H9 (cell line): ENCODE measurements at regions not wholly inside any gene's neighbourhood (a gene's known extent, or its start where the extent isn't known, plus 50 kb on each side); places are given as distances from the start of the nearest gene placed in this dataset.

Experiments used
- DNase-seq: peaks from one replicate; pipeline ENCODE4 v3.0.0-alpha.2; 2017
- H2AFZ ChIP-seq: one replicate; pipeline ENCODE4 v1.6.1; 2013; ENCODE audit warnings: mild to moderate bottlenecking, low read length, control low read depth, moderate library complexity
- H2AK5ac ChIP-seq: 2 replicates; pipeline ENCODE4 v1.6.1; 2013; ENCODE audit warnings: low read length, control low read depth, mixed read lengths; ENCODE audit not compliant: insufficient read length
- H2BK120ac ChIP-seq: one replicate; pipeline ENCODE4 v1.6.1; 2013; ENCODE audit warnings: low read depth, mild to moderate bottlenecking, low read length, control low read depth, inconsistent platforms; ENCODE audit not compliant: poor library complexity, severe bottlenecking
- H2BK12ac ChIP-seq: 2 replicates; pipeline ENCODE4 v1.6.1; 2013; ENCODE audit warnings: low read length, control low read depth, mixed read lengths, low read depth; ENCODE audit not compliant: insufficient read length
- H2BK15ac ChIP-seq: 2 replicates; pipeline ENCODE4 v1.6.1; 2013; ENCODE audit warnings: low read depth, low read length, control low read depth
- H2BK20ac ChIP-seq: one replicate; pipeline ENCODE4 v1.6.1; 2013; ENCODE audit warnings: low read depth, mild to moderate bottlenecking, low read length, control low read depth, inconsistent platforms; ENCODE audit not compliant: poor library complexity, severe bottlenecking
- H2BK5ac ChIP-seq: 2 replicates; pipeline ENCODE4 v1.6.1; 2013; ENCODE audit warnings: low read length, control low read depth, mixed read lengths; ENCODE audit not compliant: insufficient read length
- H3K14ac ChIP-seq: 2 replicates; pipeline ENCODE4 v1.6.1; 2013; ENCODE audit warnings: low read length, control low read depth; ENCODE audit not compliant: insufficient read depth
- H3K18ac ChIP-seq: 2 replicates; pipeline ENCODE4 v1.6.1; 2013; ENCODE audit warnings: low read depth, mild to moderate bottlenecking, mixed read lengths, low read length, control low read depth; ENCODE audit not compliant: insufficient read length
- H3K23ac ChIP-seq: 2 replicates; pipeline ENCODE4 v1.6.1; 2013; ENCODE audit warnings: low read length, control low read depth, mixed read lengths, low read depth; ENCODE audit not compliant: insufficient read length
- H3K23me2 ChIP-seq: 2 replicates; pipeline ENCODE4 v1.6.1; 2013; ENCODE audit warnings: low read depth, mild to moderate bottlenecking, mixed read lengths, low read length, control low read depth; ENCODE audit not compliant: insufficient read length, poor library complexity, severe bottlenecking
- H3K27ac ChIP-seq: 2 replicates; pipeline ENCODE4 v1.5.1; 2013; ENCODE audit warnings: low read length, control low read depth, mixed read lengths, low read depth; ENCODE audit not compliant: insufficient read length
- H3K27me3 ChIP-seq: 2 replicates; pipeline ENCODE4 v1.6.1; 2013; ENCODE audit warnings: low read length, control low read depth, inconsistent platforms; ENCODE audit not compliant: insufficient read depth
- H3K4ac ChIP-seq: 2 replicates; pipeline ENCODE4 v1.6.1; 2013; ENCODE audit warnings: low read depth, mild to moderate bottlenecking, control low read depth, inconsistent platforms, low read length, moderate library complexity
- H3K4me1 ChIP-seq: 2 replicates; pipeline ENCODE4 v1.6.1; 2013; ENCODE audit warnings: low read length, control low read depth, inconsistent platforms; ENCODE audit not compliant: insufficient read depth
- H3K4me2 ChIP-seq: 2 replicates; pipeline ENCODE4 v1.6.1; 2013; ENCODE audit warnings: low read length, control low read depth, mixed read lengths; ENCODE audit not compliant: insufficient read length, insufficient read depth
- H3K56ac ChIP-seq: 2 replicates; pipeline ENCODE4 v1.6.1; 2013; ENCODE audit warnings: low read depth, mild to moderate bottlenecking, mixed read lengths, low read length, control low read depth; ENCODE audit not compliant: insufficient read length
- H3K79me1 ChIP-seq: 2 replicates; pipeline ENCODE4 v1.6.1; 2013; ENCODE audit warnings: low read depth, mild to moderate bottlenecking, moderate library complexity, low read length, control low read depth, inconsistent platforms; ENCODE audit not compliant: insufficient read depth, poor library complexity, severe bottlenecking
- H3K79me2 ChIP-seq: 2 replicates; pipeline ENCODE4 v1.6.1; 2013; ENCODE audit warnings: low read length, control low read depth, inconsistent platforms; ENCODE audit not compliant: insufficient read depth
- H3K9ac ChIP-seq: 2 replicates; pipeline ENCODE4 v1.6.1; 2013; ENCODE audit warnings: low read length, control low read depth, mixed read lengths; ENCODE audit not compliant: insufficient read length; ENCODE audit errors: extremely low read depth
- H3K9me3 ChIP-seq: one replicate; pipeline ENCODE4 v1.6.1; 2013; ENCODE audit warnings: low read depth, low read length, inconsistent platforms; ENCODE audit not compliant: control insufficient read depth
- H3T11ph ChIP-seq: one replicate; pipeline ENCODE4 v1.6.1; 2013; ENCODE audit warnings: mild to moderate bottlenecking, low read length, control low read depth, inconsistent platforms
- H4K20me1 ChIP-seq: one replicate; pipeline ENCODE4 v1.6.1; 2013; ENCODE audit not compliant: control insufficient read depth, insufficient read length, insufficient read depth
- H4K5ac ChIP-seq: 2 replicates; pipeline ENCODE4 v1.6.1; 2013; ENCODE audit warnings: low read depth, mild to moderate bottlenecking, mixed read lengths, low read length, control low read depth; ENCODE audit not compliant: insufficient read length
- H4K8ac ChIP-seq: replicated peaks from 2 replicates; pipeline ENCODE4 v1.6.1; 2013; ENCODE audit warnings: low read length, control low read depth, mixed read lengths, low read depth; ENCODE audit not compliant: insufficient read length
- H4K91ac ChIP-seq: 2 replicates; pipeline ENCODE4 v1.6.1; 2013; ENCODE audit warnings: low read depth, mild to moderate bottlenecking, moderate library complexity, mixed read lengths, low read length, control low read depth; ENCODE audit not compliant: insufficient read length
- H3K27ac Mint-ChIP-seq, 3 experiments: 2 replicates in 2 of 3; 3 replicates in 1 of 3; pipeline ENCODE4 v1.8.0; 2020 to 2021; ENCODE audit warnings: mixed read lengths in 3 of 3, mild to moderate bottlenecking in 1 of 3, moderate library complexity in 1 of 3
- H3K27me3 Mint-ChIP-seq: 2 replicates; pipeline ENCODE4 v1.8.0; 2021; ENCODE audit warnings: low read depth, mild to moderate bottlenecking, moderate library complexity, mixed read lengths
- H3K36me3 Mint-ChIP-seq, 3 experiments: 2 replicates in 2 of 3; 3 replicates in 1 of 3; pipeline ENCODE4 v1.8.0; 2020 to 2021; ENCODE audit warnings: low read depth in 3 of 3, mixed read lengths in 3 of 3; ENCODE audit not compliant: insufficient read depth in 1 of 3
- H3K4me1 Mint-ChIP-seq, 2 experiments: 2 replicates each; pipeline ENCODE4 v1.8.0; 2020; ENCODE audit warnings: mixed read lengths in 2 of 2
- H3K4me3 Mint-ChIP-seq, 2 experiments: 2 replicates in 1 of 2; 3 replicates in 1 of 2; pipeline ENCODE4 v1.8.0; 2020 to 2021; ENCODE audit warnings: mild to moderate bottlenecking in 2 of 2, mixed read lengths in 2 of 2, moderate library complexity in 1 of 2
- H3K9me3 Mint-ChIP-seq, 2 experiments: 2 replicates in 1 of 2; 3 replicates in 1 of 2; pipeline ENCODE4 v1.8.0; 2020; ENCODE audit warnings: mild to moderate bottlenecking in 2 of 2, mixed read lengths in 2 of 2, moderate library complexity in 1 of 2
- CTCF ChIP-seq: fragments of 200-600 bp; sonication (generic); conservative IDR thresholded peaks from 3 replicates; pipeline ENCODE4 v1.8.0; 2021; ENCODE audit warnings: antibody characterized with exemption, mild to moderate bottlenecking
- WGBS: extraction: QIAGEN DNeasy Blood & Tissue Kit; methylation state at CpG from one replicate; pipeline ENCODE4 v1.1.7; 2013; ENCODE audit warnings: missing lambda C conversion rate, low lambda C conversion rate, mixed read lengths; ENCODE audit not compliant: insufficient read length; ENCODE audit errors: extremely low coverage; 5-methylcytosine and 5-hydroxymethylcytosine counted together

GRCh38 chr1:88265606-88266005, 418.5 kb upstream of the PKN2 start:
- TF ChIP-seq CTCF: no peak
- H4K91ac ChIP-seq: no peak overlapping the region
- no peak overlapping the region for H2AK5ac ChIP-seq
- H3K79me1 ChIP-seq: no peaks in the 10 kb centered on the region
- H3K27ac ChIP-seq: no peak overlapping the region
- H3K27me3 ChIP-seq: no peaks in the 10 kb centered on the region
- no peak overlapping the region for H4K5ac ChIP-seq
- no peak for DNase-seq
- H3K23me2 ChIP-seq: no peaks in the 10 kb centered on the region
- no peak overlapping the region for H3K56ac ChIP-seq
- Mint-ChIP-seq H3K4me3 (no peak overlapping the region), H3K27ac (no peak overlapping the region), H3K4me1 (no peaks in the 10 kb centered on the region), H3K9me3 (no peaks in the 10 kb centered on the region), H3K36me3 (no peaks in the 10 kb centered on the region), H3K27me3 (no peaks in the 10 kb centered on the region)
- H2BK15ac ChIP-seq: no peak overlapping the region
- no peak overlapping the region for H3K9ac ChIP-seq
- no peak overlapping the region for H2BK20ac ChIP-seq
- H4K20me1 ChIP-seq: no peaks in the 10 kb centered on the region
- no peaks in the 10 kb centered on the region for H3K79me2 ChIP-seq
- H3K23ac ChIP-seq: no peak overlapping the region
- H3K4ac ChIP-seq: no peak overlapping the region
- no peak overlapping the region for H2BK12ac ChIP-seq
- no peaks in the 10 kb centered on the region for H3K4me1 ChIP-seq
- H3K14ac ChIP-seq: no peak overlapping the region
- H2BK5ac ChIP-seq: no peak overlapping the region
- no peak overlapping the region for H2AFZ ChIP-seq
- no peak overlapping the region for H3K4me2 ChIP-seq
- H3K9me3 ChIP-seq: no peaks in the 10 kb centered on the region
- no peak overlapping the region for H2BK120ac ChIP-seq
- no peak overlapping the region for H3T11ph ChIP-seq
- H3K18ac ChIP-seq: no peak overlapping the region
- WGBS: no CpG with 5 or more reads among the region's 1 CpG
- no peak overlapping the region for H4K8ac ChIP-seq
